Trophoblast cell (in vitro differentiated cells and primary cell): ENCODE measurements at regions not wholly inside any gene's neighbourhood (a gene's known extent, or its start where the extent isn't known, plus 50 kb on each side); places are given as distances from the start of the nearest gene placed in this dataset.

Experiments used
- DNase-seq, 2 donors: peaks; one replicate each; pipeline ENCODE4 v3.0.0-alpha.2; 2016
- H2AFZ ChIP-seq: 2 replicates; pipeline ENCODE4 v1.6.1; 2013; ENCODE audit warnings: low read length, moderate library complexity, mild to moderate bottlenecking; ENCODE audit not compliant: insufficient read depth, poor library complexity
- H2AK5ac ChIP-seq: 2 replicates; pipeline ENCODE4 v1.6.1; 2013; ENCODE audit warnings: mild to moderate bottlenecking, low read length
- H2BK120ac ChIP-seq: 2 replicates; pipeline ENCODE4 v1.6.1; 2013; ENCODE audit warnings: low read length, mild to moderate bottlenecking, moderate library complexity; ENCODE audit not compliant: insufficient read depth, poor library complexity
- H2BK12ac ChIP-seq: 2 replicates; pipeline ENCODE4 v1.6.1; 2013; ENCODE audit warnings: mild to moderate bottlenecking, low read length, moderate library complexity
- H2BK5ac ChIP-seq: 2 replicates; pipeline ENCODE4 v1.6.1; 2013; ENCODE audit warnings: low read length, low read depth, moderate library complexity, mild to moderate bottlenecking; ENCODE audit not compliant: poor library complexity
- H3K14ac ChIP-seq: 2 replicates; pipeline ENCODE4 v1.6.1; 2013; ENCODE audit warnings: mild to moderate bottlenecking, low read length
- H3K18ac ChIP-seq: 2 replicates; pipeline ENCODE4 v1.6.1; 2013; ENCODE audit warnings: mild to moderate bottlenecking, low read length
- H3K23ac ChIP-seq: 2 replicates; pipeline ENCODE4 v1.6.1; 2013; ENCODE audit warnings: low read length
- H3K27ac ChIP-seq: 2 replicates; pipeline ENCODE4 v1.5.1; 2013; ENCODE audit warnings: low read depth, mild to moderate bottlenecking, inconsistent platforms, low read length, moderate library complexity
- H3K27me3 ChIP-seq: 2 replicates; pipeline ENCODE4 v1.6.1; 2013; ENCODE audit warnings: inconsistent platforms, mild to moderate bottlenecking, low read length, moderate library complexity; ENCODE audit not compliant: insufficient read depth
- H3K36me3 ChIP-seq, 2 experiments: 1 replicate in 1 of 2; 2 replicates in 1 of 2; pipeline ENCODE4 v1.6.1; 2013; ENCODE audit warnings: low read length in 2 of 2, mild to moderate bottlenecking in 2 of 2, moderate library complexity in 1 of 2; ENCODE audit not compliant: insufficient read depth in 2 of 2, control insufficient read depth in 1 of 2
- H3K4ac ChIP-seq: 2 replicates; pipeline ENCODE4 v1.6.1; 2013; ENCODE audit warnings: low read depth, mild to moderate bottlenecking, low read length, moderate library complexity
- H3K4me1 ChIP-seq, 2 experiments: 1 replicate in 1 of 2; 2 replicates in 1 of 2; pipeline ENCODE4 v1.6.1; 2013; ENCODE audit warnings: low read length in 2 of 2, mild to moderate bottlenecking in 2 of 2, moderate library complexity in 1 of 2; ENCODE audit not compliant: insufficient read depth in 2 of 2, control insufficient read depth in 1 of 2
- H3K4me2 ChIP-seq: 2 replicates; pipeline ENCODE4 v1.6.1; 2013; ENCODE audit warnings: inconsistent platforms, mild to moderate bottlenecking, low read length, moderate library complexity
- H3K4me3 ChIP-seq: 2 replicates; pipeline ENCODE4 v1.5.1; 2013; ENCODE audit warnings: mild to moderate bottlenecking, low read depth, low read length, inconsistent platforms
- H3K79me1 ChIP-seq: one replicate; pipeline ENCODE4 v1.6.1; 2013; ENCODE audit warnings: low read length
- H3K79me2 ChIP-seq: 2 replicates; pipeline ENCODE4 v1.6.1; 2013; ENCODE audit warnings: low read length, mild to moderate bottlenecking; ENCODE audit not compliant: control insufficient read depth, insufficient read depth, poor library complexity
- H3K9ac ChIP-seq: 2 replicates; pipeline ENCODE4 v1.6.1; 2013; ENCODE audit warnings: mild to moderate bottlenecking, low read length
- H3K9me3 ChIP-seq: 2 replicates; pipeline ENCODE4 v1.6.1; 2013; ENCODE audit warnings: low read depth, mild to moderate bottlenecking, control low read depth, inconsistent platforms, low read length; ENCODE audit not compliant: insufficient read depth
- H4K12ac ChIP-seq: 2 replicates; pipeline ENCODE4 v1.6.1; 2013; ENCODE audit warnings: low read depth, mild to moderate bottlenecking, low read length, moderate library complexity
- H4K8ac ChIP-seq: 2 replicates; pipeline ENCODE4 v1.6.1; 2013; ENCODE audit warnings: low read depth, mild to moderate bottlenecking, low read length, moderate library complexity
- H4K91ac ChIP-seq: one replicate; pipeline ENCODE4 v1.6.1; 2013; ENCODE audit warnings: low read depth, mild to moderate bottlenecking, low read length, moderate library complexity
- WGBS: extraction: QIAGEN DNeasy Blood & Tissue Kit; methylation state at CpG from one replicate; pipeline ENCODE4 v1.1.7; 2013; ENCODE audit warnings: missing lambda C conversion rate; ENCODE audit not compliant: insufficient read length, insufficient coverage; ENCODE audit errors: extremely low coverage; 5-methylcytosine and 5-hydroxymethylcytosine counted together

DNA sequence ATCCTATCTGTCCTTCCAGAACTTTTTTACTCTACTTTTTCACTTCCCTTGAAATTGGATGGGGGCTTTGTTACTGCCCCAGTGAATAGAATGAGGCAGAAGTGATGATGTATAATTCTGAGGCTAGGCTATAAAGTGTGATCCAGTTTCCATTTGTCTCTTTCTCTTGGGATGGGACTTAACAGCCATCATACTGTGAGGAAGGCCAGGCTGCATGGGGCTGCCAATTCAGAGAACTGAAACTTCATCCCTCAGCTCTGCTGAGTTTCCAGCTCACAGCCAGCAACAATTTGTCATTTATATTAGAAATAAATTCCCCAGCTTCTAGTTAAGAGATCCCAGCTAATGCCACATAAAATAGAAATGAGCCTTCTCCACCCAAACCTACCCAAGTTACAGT is 504.0 kb upstream of the TGFBR2 start:
- Histone ChIP-seq H3K79me2 (no peaks in the 10 kb centered on the region), H2BK5ac (no peak overlapping the region), H3K4me3 (no peak overlapping the region), H4K8ac (no peak overlapping the region), H3K27me3 (no peaks in the 10 kb centered on the region), H3K9me3 (no peaks in the 10 kb centered on the region), H3K9ac (no peak overlapping the region), H2AFZ (no peak overlapping the region), H2BK120ac (no peak overlapping the region), H2AK5ac (no peak overlapping the region), H4K12ac (no peak overlapping the region), H3K18ac (no peak overlapping the region), H3K4me2 (no peak overlapping the region), H2BK12ac (no peak overlapping the region), H3K36me3 (no peaks in the 10 kb centered on the region), H3K79me1 (no peaks in the 10 kb centered on the region), H3K23ac (no peak overlapping the region), H3K4ac (no peak overlapping the region), H4K91ac (no peak overlapping the region), H3K14ac (no peak overlapping the region), H3K27ac (no peak overlapping the region), H3K4me1 (no peaks in the 10 kb centered on the region)
- no peak for DNase-seq

DNA sequence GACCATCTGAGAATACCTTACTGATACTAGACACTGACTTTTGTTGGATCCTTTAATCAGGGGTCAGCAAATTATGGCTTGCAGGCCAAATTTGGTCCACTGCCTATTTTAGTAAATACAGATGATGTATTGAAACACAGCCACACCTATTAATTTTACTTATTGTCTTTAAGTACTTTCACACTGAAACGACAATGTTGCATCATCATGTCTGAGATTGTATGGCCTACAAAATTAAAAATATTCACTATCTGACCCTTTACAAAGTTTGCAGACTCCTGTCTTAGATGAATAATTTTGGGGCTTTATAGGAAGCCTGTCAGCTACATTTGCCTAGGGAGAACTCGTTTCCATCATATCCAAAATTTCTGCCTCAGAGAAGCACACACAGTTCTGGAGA is 503.2 kb upstream of the TGFBR2 start:
- Histone ChIP-seq H3K9me3 (no peaks in the 10 kb centered on the region), H2BK12ac (no peak overlapping the region), H2AK5ac (no peak overlapping the region), H3K23ac (no peak overlapping the region), H3K4me3 (no peak overlapping the region), H3K79me1 (no peaks in the 10 kb centered on the region), H3K4me2 (no peak overlapping the region), H3K27ac (no peak overlapping the region), H3K18ac (no peak overlapping the region), H2BK120ac (no peak overlapping the region), H3K36me3 (no peaks in the 10 kb centered on the region), H4K91ac (no peak overlapping the region), H2BK5ac (no peak overlapping the region), H2AFZ (no peak overlapping the region), H3K4me1 (no peaks in the 10 kb centered on the region), H3K14ac (no peak overlapping the region), H3K9ac (no peak overlapping the region), H4K8ac (no peak overlapping the region), H3K4ac (no peak overlapping the region), H3K79me2 (no peaks in the 10 kb centered on the region), H4K12ac (no peak overlapping the region), H3K27me3 (no peaks in the 10 kb centered on the region)
- DNase-seq = no peak
- WGBS = no CpG with 5 or more reads among the region's 2 CpGs

DNA sequence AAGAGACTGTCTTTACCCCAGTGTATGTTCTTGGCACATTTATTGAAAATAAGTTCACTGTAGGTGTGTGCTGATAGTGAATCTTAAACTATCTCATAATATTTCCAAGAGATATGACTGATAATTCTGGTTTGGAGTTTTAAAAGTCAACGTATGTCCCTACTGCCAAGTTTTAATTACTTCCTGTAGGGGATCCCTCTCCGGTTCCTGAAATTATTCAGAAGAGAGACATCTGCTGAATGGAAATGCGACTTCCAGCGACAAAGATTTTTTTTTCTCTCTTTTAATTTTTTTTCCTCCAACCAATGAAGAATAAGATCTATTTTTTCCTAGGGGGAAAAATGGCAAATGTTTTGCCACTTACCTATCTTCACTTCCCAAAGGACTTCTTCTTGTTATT is 498.9 kb upstream of the TGFBR2 start:
- H3K23ac ChIP-seq = no peak overlapping the region
- no CpG with 5 or more reads among the region's 4 CpGs for whole genome bisulfite sequencing
- no peaks in the 10 kb centered on the region for H3K79me2 ChIP-seq
- no peak overlapping the region for H2BK5ac ChIP-seq
- no peak overlapping the region for H3K27ac ChIP-seq
- H4K8ac ChIP-seq = no peak overlapping the region
- no peak overlapping the region for H4K91ac ChIP-seq
- no peaks in the 10 kb centered on the region for H3K4me1 ChIP-seq
- no peak overlapping the region for H4K12ac ChIP-seq
- no peak overlapping the region for H3K4me3 ChIP-seq
- no peak overlapping the region for H3K9ac ChIP-seq
- H3K36me3 ChIP-seq = no peaks in the 10 kb centered on the region
- H2BK12ac ChIP-seq = no peak overlapping the region
- H3K79me1 ChIP-seq = no peaks in the 10 kb centered on the region
- no peak overlapping the region for H2BK120ac ChIP-seq
- H3K27me3 ChIP-seq = no peaks in the 10 kb centered on the region
- no peaks in the 10 kb centered on the region for H3K9me3 ChIP-seq
- H3K4me2 ChIP-seq = no peak overlapping the region
- H3K14ac ChIP-seq = no peak overlapping the region
- no peak overlapping the region for H3K18ac ChIP-seq
- H2AK5ac ChIP-seq = no peak overlapping the region
- no peak overlapping the region for H2AFZ ChIP-seq
- H3K4ac ChIP-seq = no peak overlapping the region
- DNase-seq = no peak

DNA sequence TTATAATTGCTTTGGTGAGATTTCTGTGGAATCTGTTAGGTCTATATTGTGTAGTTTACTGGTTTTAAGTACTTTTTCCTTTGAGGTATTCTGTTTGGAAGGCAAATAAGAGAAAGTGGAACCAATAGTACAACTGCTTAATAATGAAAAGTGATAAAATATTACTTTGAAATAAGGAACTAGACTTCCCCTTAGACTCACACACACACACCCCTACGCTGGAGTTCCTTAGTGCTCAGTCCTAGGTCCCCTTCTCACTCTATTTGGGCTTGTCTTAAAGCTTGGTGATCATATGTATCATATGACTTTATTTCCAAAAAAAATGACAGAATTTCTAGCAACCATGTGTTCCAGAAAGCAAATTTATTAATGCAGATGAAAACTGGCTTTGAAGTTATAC is 494.0 kb upstream of the TGFBR2 start:
- H3K4me2 ChIP-seq = no peak overlapping the region
- no peak overlapping the region for H3K27ac ChIP-seq
- no peaks in the 10 kb centered on the region for H3K79me1 ChIP-seq
- no peak overlapping the region for H4K12ac ChIP-seq
- H3K4me1 ChIP-seq = no peaks in the 10 kb centered on the region
- H3K4me3 ChIP-seq = no peak overlapping the region
- no peak overlapping the region for H4K91ac ChIP-seq
- no peaks in the 10 kb centered on the region for H3K9me3 ChIP-seq
- H3K14ac ChIP-seq = no peak overlapping the region
- no peaks in the 10 kb centered on the region for H3K79me2 ChIP-seq
- no peak overlapping the region for H4K8ac ChIP-seq
- no peak overlapping the region for H2BK5ac ChIP-seq
- H3K18ac ChIP-seq = no peak overlapping the region
- no peak overlapping the region for H3K4ac ChIP-seq
- no peak overlapping the region for H2AFZ ChIP-seq
- no peak overlapping the region for H2BK12ac ChIP-seq
- H3K23ac ChIP-seq = no peak overlapping the region
- no CpG with 5 or more reads among the region's 1 CpG for WGBS
- H3K36me3 ChIP-seq = no peaks in the 10 kb centered on the region
- no peak overlapping the region for H2AK5ac ChIP-seq
- no peak overlapping the region for H3K9ac ChIP-seq
- no peak overlapping the region for H2BK120ac ChIP-seq
- DNase-seq = no peak
- H3K27me3 ChIP-seq = no peaks in the 10 kb centered on the region
